PC-3 (cell line): ENCODE measurements at regions not wholly inside any gene's neighbourhood (a gene's known extent, or its start where the extent isn't known, plus 50 kb on each side); places are given as distances from the start of the nearest gene placed in this dataset.

Experiments
- ATAC-seq: fragments of 200-7000 bp; cut with Tn5 transposase; 2 replicates; pipeline ENCODE4 v1.9.1; 2020; ENCODE audit warnings: mild to moderate bottlenecking, moderate library complexity
- BruUV-seq: library from RNA; stranded (reverse); fragments of 400-500 nt; replicated peaks from 2 replicates; lab custom pipeline; 2021; lab: Mats Ljungman, UMichigan
- CTCF ChIA-PET: fragments of 300-600 bp; sonication (Branson Sonifier 250); formaldehyde crosslinking; loops from one replicate; lab custom pipeline; 2022; ENCODE audit warnings: antibody characterized with exemption; lab: Charles Lee
- POLR2A ChIA-PET: fragments of 300-600 bp; sonication (Branson Sonifier 250); formaldehyde crosslinking; loops from one replicate; lab custom pipeline; 2022; ENCODE audit warnings: antibody characterized with exemption; ENCODE audit not compliant: unreplicated experiment; lab: Charles Lee
- DNase-seq: peaks from one replicate; pipeline ENCODE4 v3.0.0-alpha.2; 2015
- H2AFZ ChIP-seq: fragments of 300-600 bp; sonication (generic); 2 replicates; pipeline ENCODE4 v1.6.0; 2016; ENCODE audit warnings: antibody characterized with exemption, low read length
- H3F3A ChIP-seq: fragments of 300-600 bp; sonication (generic); one replicate; pipeline ENCODE4 v1.6.0; 2017; ENCODE audit warnings: antibody characterized with exemption, low read length, control low read depth, mild to moderate bottlenecking; ENCODE audit not compliant: unreplicated experiment
- H3K27ac ChIP-seq: fragments of 300-600 bp; sonication (generic); 2 replicates; pipeline ENCODE4 v1.5.1; 2016; ENCODE audit warnings: mild to moderate bottlenecking, low read length
- H3K27me3 ChIP-seq: fragments of 300-600 bp; sonication (generic); 2 replicates; pipeline ENCODE4 v1.6.1; 2016; ENCODE audit warnings: low read length, mixed read lengths
- H3K36me3 ChIP-seq: fragments of 300-600 bp; sonication (generic); 2 replicates; pipeline ENCODE4 v1.6.1; 2016; ENCODE audit warnings: low read depth, mixed run types, low read length, mixed read lengths
- H3K4me1 ChIP-seq: fragments of 300-600 bp; sonication (generic); 2 replicates; pipeline ENCODE4 v1.5.1; 2016; ENCODE audit warnings: low read length; ENCODE audit not compliant: insufficient read depth
- H3K4me2 ChIP-seq: fragments of 300-600 bp; sonication (generic); 2 replicates; pipeline ENCODE4 v1.6.0; 2016; ENCODE audit warnings: low read length
- H3K4me3 ChIP-seq: fragments of 300-600 bp; sonication (generic); 2 replicates; pipeline ENCODE4 v1.5.1; 2016; ENCODE audit warnings: mild to moderate bottlenecking, low read length, mixed read lengths
- H3K79me2 ChIP-seq: fragments of 300-600 bp; sonication (generic); 2 replicates; pipeline ENCODE4 v1.6.1; 2017; ENCODE audit warnings: low read length, mixed read lengths
- H3K9ac ChIP-seq: fragments of 300-600 bp; sonication (generic); 2 replicates; pipeline ENCODE4 v1.6.0; 2016; ENCODE audit warnings: mild to moderate bottlenecking, low read length
- H3K9me2 ChIP-seq: fragments of 300-600 bp; sonication (generic); replicated peaks from 2 replicates; pipeline ENCODE4 v1.6.1; 2016; ENCODE audit warnings: mixed run types, low read length, mixed read lengths
- H3K9me3 ChIP-seq: fragments of 300-600 bp; sonication (generic); 2 replicates; pipeline ENCODE4 v1.6.1; 2016; ENCODE audit warnings: low read length, mixed read lengths
- H4K20me1 ChIP-seq: fragments of 300-600 bp; sonication (generic); 2 replicates; pipeline ENCODE4 v1.6.1; 2016; ENCODE audit warnings: low read length, mixed read lengths
- CTCF ChIP-seq: fragments of 300-600 bp; sonication (generic); conservative IDR thresholded peaks from 2 replicates; pipeline ENCODE4 v1.5.1; 2017; ENCODE audit warnings: antibody characterized with exemption, low read depth, mild to moderate bottlenecking, low read length
- EZH2 ChIP-seq: fragments of 300-600 bp; sonication (generic); IDR thresholded peaks from one replicate; pipeline ENCODE4 v1.6.1; 2017; ENCODE audit warnings: antibody characterized with exemption, mild to moderate bottlenecking, low read length; ENCODE audit not compliant: unreplicated experiment
- EZH2phosphoT487 ChIP-seq: fragments of 300-600 bp; sonication (generic); IDR thresholded peaks from 2 replicates; pipeline ENCODE4 v1.6.1; 2018; ENCODE audit warnings: mild to moderate bottlenecking, antibody characterized with exemption, low read length, borderline replicate concordance
- intact Hi-C: fragments of 100-400 bp; cut with micrococcal nuclease; formaldehyde crosslinking; loops from 2 replicates; pipeline ENCODE4 v1.9.0; 2023

DNA sequence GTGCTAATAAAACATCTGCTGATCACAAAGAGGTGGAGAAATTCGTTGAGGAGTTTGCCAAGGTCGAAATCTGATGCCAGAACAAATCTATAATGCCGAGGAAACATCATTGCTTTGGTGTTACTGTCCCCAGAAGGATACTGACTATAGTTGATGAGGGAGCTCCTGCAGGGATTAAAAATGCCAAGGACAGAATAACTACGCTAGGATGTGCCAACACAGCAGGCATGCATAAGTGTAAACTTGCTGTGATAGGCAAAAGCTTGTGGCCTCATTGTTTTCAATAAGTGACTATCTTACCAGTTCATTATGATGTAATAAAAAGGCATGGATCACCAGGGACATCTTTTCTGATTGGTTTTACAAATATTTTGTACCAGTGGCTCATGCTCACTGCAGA, 66.8 kb upstream of the ADCY2 start:
- H2AFZ ChIP-seq, result no peak overlapping the region
- H3K9ac ChIP-seq, result no peak overlapping the region
- no TSS peak for BruUV-seq

DNA sequence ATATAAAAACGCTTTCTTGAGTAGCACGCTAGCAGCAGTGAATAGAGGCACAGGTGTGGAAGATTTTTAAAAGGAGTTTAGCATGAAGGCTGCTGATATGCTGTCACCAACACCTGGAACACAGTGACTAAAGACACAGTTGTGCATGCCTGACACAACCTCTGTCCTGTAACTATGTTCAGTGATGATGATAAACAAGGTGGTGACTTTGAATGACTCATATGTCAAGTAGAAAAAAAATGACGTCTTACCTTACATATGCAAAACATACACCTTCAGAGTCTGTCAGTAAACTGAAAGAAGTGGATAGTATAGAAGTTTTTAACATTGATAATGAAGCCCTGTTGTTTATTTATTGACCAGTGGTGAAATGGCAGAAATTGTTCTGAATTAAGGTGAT, 66.2 kb upstream of the ADCY2 start:
- BruUV-seq, result no TSS peak
- Histone ChIP-seq H4K20me1 (no peaks in the 10 kb centered on the region), H3F3A (no peaks in the 10 kb centered on the region), H3K4me3 (no peak overlapping the region), H3K36me3 (no peaks in the 10 kb centered on the region), H3K9me2 (no peaks in the 10 kb centered on the region), H3K27me3 (no peaks in the 10 kb centered on the region; the same call in 1 of the 2 replicates), H3K4me1 (no peaks in the 10 kb centered on the region), H2AFZ (no peak overlapping the region), H3K79me2 (no peaks in the 10 kb centered on the region), H3K9me3 (0 out of 2 replicates have a peak, but pooled peaks cover 3% of the 10 kb centered on the region), H3K9ac (no peak overlapping the region), H3K27ac (no peak overlapping the region), H3K4me2 (no peak overlapping the region)
- ChIA-PET POLR2A (no interaction called here), CTCF (no interaction called here)
- intact Hi-C loops, result no loop called here
- TF ChIP-seq EZH2phosphoT487 (no peak), CTCF (no peak), EZH2 (no peak)
- DNase-seq (no peak), ATAC-seq (no peak)

More for the DNA sequence above, 66.8 kb upstream of the ADCY2 start:
- Histone ChIP-seq H3K27ac (no peak overlapping the region), H3K36me3 (no peaks in the 10 kb centered on the region), H3K4me3 (no peak overlapping the region), H3K79me2 (no peaks in the 10 kb centered on the region), H4K20me1 (no peaks in the 10 kb centered on the region), H3K4me1 (no peaks in the 10 kb centered on the region), H3K9me3 (0 out of 2 replicates have a peak, but pooled peaks cover 3% of the 10 kb centered on the region), H3K9me2 (no peaks in the 10 kb centered on the region), H3K4me2 (no peak overlapping the region), H3F3A (no peaks in the 10 kb centered on the region), H3K27me3 (no peaks in the 10 kb centered on the region; the same call in 1 of the 2 replicates)
- intact Hi-C loops, result no loop called here
- ATAC-seq (no peak), DNase-seq (no peak)
- TF ChIP-seq EZH2 (no peak), CTCF (no peak), EZH2phosphoT487 (no peak)
- ChIA-PET POLR2A (no interaction called here), CTCF (no interaction called here)

DNA sequence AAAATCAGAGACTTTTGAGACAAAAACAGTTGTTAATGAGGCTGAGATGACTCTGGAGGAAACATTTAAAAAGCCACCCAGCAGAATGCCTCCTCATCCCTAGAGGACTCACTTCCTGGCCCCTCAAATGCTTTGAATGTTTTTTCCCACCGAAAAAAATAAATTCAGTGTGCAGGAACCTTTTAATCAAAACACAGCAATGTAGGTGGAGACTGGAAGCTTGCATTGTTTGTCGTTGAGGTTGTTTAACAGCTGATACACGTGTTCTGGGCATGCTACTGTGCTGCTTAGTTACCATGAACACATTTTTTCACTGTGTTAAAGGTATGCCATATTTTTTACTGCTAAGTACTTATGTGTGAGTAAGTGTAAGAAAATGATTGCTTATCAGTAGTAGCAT, 65.7 kb upstream of the ADCY2 start:
- ATAC-seq (no peak), DNase-seq (no peak)
- no peaks in the 10 kb centered on the region for H3K79me2 ChIP-seq
- no peak overlapping the region for H2AFZ ChIP-seq
- no peaks in the 10 kb centered on the region for H4K20me1 ChIP-seq
- H3K4me2 ChIP-seq, result no peak overlapping the region
- H3K9me2 ChIP-seq, result no peaks in the 10 kb centered on the region
- no peaks in the 10 kb centered on the region; the same call in 1 of the 2 replicates for H3K27me3 ChIP-seq
- H3K9me3 ChIP-seq, result 0 out of 2 replicates have a peak, but pooled peaks cover 3% of the 10 kb centered on the region
- no peaks in the 10 kb centered on the region for H3F3A ChIP-seq
- ChIA-PET CTCF (no interaction called here), POLR2A (no interaction called here)
- H3K36me3 ChIP-seq, result no peaks in the 10 kb centered on the region
- no peaks in the 10 kb centered on the region for H3K4me1 ChIP-seq
- H3K9ac ChIP-seq, result no peak overlapping the region
- no peak overlapping the region for H3K27ac ChIP-seq
- no peak overlapping the region for H3K4me3 ChIP-seq
- intact Hi-C loops, result no loop called here
- no TSS peak for BruUV-seq
- no peak for TF ChIP-seq EZH2
- no peak for TF ChIP-seq EZH2phosphoT487
- no peak for TF ChIP-seq CTCF
